ENCODE measurements at regions not wholly inside any gene's neighbourhood (a gene's known extent, or its start where the extent isn't known, plus 50 kb on each side); places are given as distances from the start of the nearest gene placed in this dataset.
"Not testable (repeated sequence)": the region's sequence is repeated elsewhere in the genome, so short reads cannot be mapped to it uniquely, and the experiment has no call there.

GRCh38 chrX:140091125-140091886 is 126.0 kb upstream of the CXorf66 start:
- in situ Hi-C loops (cut with HindIII; ENCODE audit: low sequenced_read_pairs), result no loop called here

GRCh38 chrX:140090800-140091124 is 125.4 kb upstream of the CXorf66 start:
- peak overlapping the region; percentile 37 for H3K4me3 ChIP-seq (ENCODE audit: low read depth, low read length)
- TF ChIP-seq CTCF (IDR thresholded peaks at IDR 0.05; ENCODE audit: low read depth, low read length, missing control alignments), result no peak
- in situ Hi-C loops (cut with HindIII; ENCODE audit: low sequenced_read_pairs), result no loop called here
- no peak for DNase-seq (ENCODE audit: low read depth)

More at GRCh38 chrX:140091125-140091886, 126.0 kb upstream of the CXorf66 start:
- TF ChIP-seq CTCF (IDR thresholded peaks at IDR 0.05; ENCODE audit: low read depth, low read length, missing control alignments), result no peak
- no peak for DNase-seq (ENCODE audit: low read depth)
- peak overlapping the region; percentile 37 for H3K4me3 ChIP-seq (ENCODE audit: low read depth, low read length)

GRCh38 chrX:140088438-140088837 is 123.1 kb upstream of the CXorf66 start:
- in situ Hi-C loops (cut with HindIII; ENCODE audit: low sequenced_read_pairs), result no loop called here
- TF ChIP-seq CTCF (IDR thresholded peaks at IDR 0.05; ENCODE audit: low read depth, low read length, missing control alignments), result no peak
- no peak for DNase-seq (ENCODE audit: low read depth)
- no peak overlapping the region for H3K4me3 ChIP-seq (ENCODE audit: low read depth, low read length)

- TF ChIP-seq CTCF (IDR thresholded peaks at IDR 0.05; ENCODE audit: low read depth, low read length, missing control alignments), result no peak
- in situ Hi-C loops (cut with HindIII; ENCODE audit: low sequenced_read_pairs), result no loop called here
- no peak for DNase-seq (ENCODE audit: low read depth)
- H3K4me3 ChIP-seq (ENCODE audit: low read depth, low read length), result no peak overlapping the region
Observed at GRCh38 chrX:140087875-140088274, 122.6 kb upstream of the CXorf66 start.

- TF ChIP-seq CTCF (IDR thresholded peaks at IDR 0.05; ENCODE audit: low read depth, low read length, missing control alignments), result no peak
- DNase-seq (ENCODE audit: low read depth), result peak; percentile 2
- no peak overlapping the region for H3K4me3 ChIP-seq (ENCODE audit: low read depth, low read length)
- in situ Hi-C loops (cut with HindIII; ENCODE audit: low sequenced_read_pairs), result no loop called here
Observed at GRCh38 chrX:140086691-140087090, 121.4 kb upstream of the CXorf66 start.

GRCh38 chrX:140074851-140075250 is 109.5 kb upstream of the CXorf66 start:
- DNase-seq (ENCODE audit: low read depth); H3K4me3 ChIP-seq (ENCODE audit: low read depth, low read length); in situ Hi-C loops (cut with HindIII; ENCODE audit: low sequenced_read_pairs): not testable (repeated sequence)

GRCh38 chrX:140071037-140071436 is 105.7 kb upstream of the CXorf66 start:
- DNase-seq (ENCODE audit: low read depth), result no peak
- in situ Hi-C loops (cut with HindIII; ENCODE audit: low sequenced_read_pairs), result no loop called here
- no peak overlapping the region for H3K4me3 ChIP-seq (ENCODE audit: low read depth, low read length)
- TF ChIP-seq CTCF (IDR thresholded peaks at IDR 0.05; ENCODE audit: low read depth, low read length, missing control alignments), result no peak
